IMR-90 (cell line): ENCODE measurements at regions not wholly inside any gene's neighbourhood (a gene's known extent, or its start where the extent isn't known, plus 50 kb on each side); places are given as distances from the start of the nearest gene placed in this dataset.

Experiments
- ATAC-seq: fragments of 200-7000 bp; cut with Tn5 transposase; 2 replicates; pipeline ENCODE4 v1.9.1; 2020; ENCODE audit warnings: low read depth, mild to moderate bottlenecking, moderate library complexity
- BruUV-seq: library from RNA; stranded (reverse); fragments of 400-500 nt; replicated peaks from 2 replicates; lab custom pipeline; 2021; lab: Mats Ljungman, UMichigan
- CTCF ChIA-PET: fragments of 300-600 bp; formaldehyde crosslinking; extraction: SDS; loops from one replicate; lab custom pipeline; 2021; ENCODE audit warnings: antibody characterized with exemption; lab: Yijun Ruan, JAX
- POLR2A ChIA-PET: fragments of 300-600 bp; sonication (Branson Sonifier 250); formaldehyde crosslinking; loops from one replicate; lab custom pipeline; 2022; ENCODE audit warnings: antibody characterized with exemption; ENCODE audit not compliant: unreplicated experiment; lab: Charles Lee
- DNase-seq: peaks from one replicate; pipeline ENCODE4 v3.0.0; 2013
- H2AFZ ChIP-seq: replicated peaks from 2 replicates; pipeline ENCODE3; 2013; ENCODE audit warnings: low read length, mild to moderate bottlenecking; ENCODE audit not compliant: poor library complexity
- H2AK5ac ChIP-seq: 2 replicates; pipeline ENCODE4 v1.6.1; 2013; ENCODE audit warnings: low read depth, low read length, inconsistent platforms
- H2AK9ac ChIP-seq: replicated peaks from 2 replicates; pipeline ENCODE3; 2013; ENCODE audit warnings: mild to moderate bottlenecking, low read depth, low read length, moderate library complexity; ENCODE audit not compliant: poor library complexity
- H2BK120ac ChIP-seq: 2 replicates; pipeline ENCODE4 v1.6.1; 2013; ENCODE audit warnings: low read depth, low read length, inconsistent platforms
- H2BK15ac ChIP-seq: 3 replicates; pipeline ENCODE4 v1.6.1; 2013; ENCODE audit warnings: low read depth, low read length, inconsistent platforms
- H2BK20ac ChIP-seq: 2 replicates; pipeline ENCODE4 v1.6.1; 2013; ENCODE audit warnings: low read depth, mild to moderate bottlenecking, inconsistent platforms, low read length, moderate library complexity
- H2BK5ac ChIP-seq: 2 replicates; pipeline ENCODE4 v1.6.1; 2013; ENCODE audit warnings: mild to moderate bottlenecking, low read depth, low read length, inconsistent platforms; ENCODE audit not compliant: poor library complexity, severe bottlenecking
- H3K14ac ChIP-seq: replicated peaks from 2 replicates; pipeline ENCODE4 v1.6.1; 2013; ENCODE audit warnings: low read depth, low read length, inconsistent platforms
- H3K18ac ChIP-seq: 2 replicates; pipeline ENCODE4 v1.6.1; 2013; ENCODE audit warnings: low read depth, low read length, control low read depth
- H3K23ac ChIP-seq: 2 replicates; pipeline ENCODE4 v1.6.1; 2013; ENCODE audit warnings: low read depth, low read length, inconsistent platforms
- H3K27ac ChIP-seq: 2 replicates; pipeline ENCODE4 v1.5.1; 2013; ENCODE audit warnings: mild to moderate bottlenecking, control low read depth, low read length; ENCODE audit not compliant: insufficient read depth
- H3K27me3 ChIP-seq: 2 replicates; pipeline ENCODE4 v1.6.1; 2013; ENCODE audit warnings: low read length; ENCODE audit not compliant: control insufficient read depth, insufficient read depth
- H3K36me3 ChIP-seq: 2 replicates; pipeline ENCODE4 v1.6.1; 2013; ENCODE audit warnings: low read length, mixed read lengths; ENCODE audit not compliant: control insufficient read depth, insufficient read depth
- H3K4ac ChIP-seq: 2 replicates; pipeline ENCODE4 v1.6.1; 2013; ENCODE audit warnings: low read depth, low read length, inconsistent platforms
- H3K4me1 ChIP-seq: 2 replicates; pipeline ENCODE4 v1.6.1; 2013; ENCODE audit warnings: low read length, mixed read lengths; ENCODE audit not compliant: control insufficient read depth, insufficient read depth
- H3K4me2 ChIP-seq: 2 replicates; pipeline ENCODE4 v1.6.1; 2013; ENCODE audit warnings: low read depth, mild to moderate bottlenecking, control low read depth, low read length, moderate library complexity
- H3K4me3 ChIP-seq: 2 replicates; pipeline ENCODE4 v1.5.1; 2013; ENCODE audit warnings: low read depth, mild to moderate bottlenecking, control low read depth, low read length, moderate library complexity; ENCODE audit not compliant: insufficient read depth
- H3K56ac ChIP-seq: 2 replicates; pipeline ENCODE4 v1.6.1; 2013; ENCODE audit warnings: low read length, inconsistent platforms; ENCODE audit not compliant: insufficient read depth; ENCODE audit errors: extremely low read depth
- H3K79me1 ChIP-seq, 2 experiments: 2 replicates each; pipeline ENCODE4 v1.6.1; 2013; ENCODE audit warnings: low read length in 2 of 2, inconsistent platforms in 1 of 2, low read depth in 1 of 2
- H3K9ac ChIP-seq: 2 replicates; pipeline ENCODE4 v1.6.1; 2013; ENCODE audit warnings: low read depth, low read length, control low read depth
- H3K9me1 ChIP-seq: 2 replicates; pipeline ENCODE4 v1.6.1; 2013; ENCODE audit warnings: low read length, inconsistent platforms; ENCODE audit not compliant: insufficient read depth
- H3K9me3 ChIP-seq: 2 replicates; pipeline ENCODE4 v1.6.1; 2013; ENCODE audit warnings: low read length; ENCODE audit not compliant: control insufficient read depth, insufficient read depth
- H4K20me1 ChIP-seq: 2 replicates; pipeline ENCODE4 v1.6.1; 2013; ENCODE audit warnings: low read length, inconsistent platforms; ENCODE audit not compliant: insufficient read depth
- H4K5ac ChIP-seq: 2 replicates; pipeline ENCODE4 v1.6.1; 2013; ENCODE audit warnings: mild to moderate bottlenecking, low read depth, low read length, control low read depth
- H4K8ac ChIP-seq, 2 experiments: 2 replicates each; pipeline ENCODE4 v1.6.1; 2013; ENCODE audit warnings: low read depth in 2 of 2, low read length in 2 of 2, control low read depth in 1 of 2, inconsistent platforms in 1 of 2
- H4K91ac ChIP-seq: 2 replicates; pipeline ENCODE4 v1.6.1; 2013; ENCODE audit warnings: low read depth, low read length, inconsistent platforms; ENCODE audit not compliant: insufficient read depth
- BHLHE40 ChIP-seq: fragments of 150-350 bp; IDR thresholded peaks from 2 replicates; pipeline ENCODE4 v1.6.1; 2016; ENCODE audit warnings: mild to moderate bottlenecking, low read depth, low read length
- CEBPB ChIP-seq: IDR thresholded peaks from 2 replicates; pipeline ENCODE4 v1.6.1; 2012; ENCODE audit warnings: low read depth, low read length, improper control_type of control experiment
- CHD1 ChIP-seq: IDR thresholded peaks from 2 replicates; pipeline ENCODE4 v1.6.1; 2012; ENCODE audit warnings: low read depth, low read length, improper control_type of control experiment
- CTCF ChIP-seq: conservative IDR thresholded peaks from 2 replicates; pipeline ENCODE4 v1.5.1; 2012; ENCODE audit warnings: mild to moderate bottlenecking, low read depth, low read length, improper control_type of control experiment
- MAFK ChIP-seq: IDR thresholded peaks from 2 replicates; pipeline ENCODE4 v1.6.1; 2012; ENCODE audit warnings: low read depth, low read length, improper control_type of control experiment
- MAZ ChIP-seq: IDR thresholded peaks from 2 replicates; pipeline ENCODE4 v1.6.1; 2012; ENCODE audit warnings: low read depth, mild to moderate bottlenecking, low read length, improper control_type of control experiment, moderate library complexity, borderline replicate concordance
- RAD21 ChIP-seq: IDR thresholded peaks from 2 replicates; pipeline ENCODE4 v1.6.1; 2012; ENCODE audit warnings: low read length, improper control_type of control experiment
- RCOR1 ChIP-seq: IDR thresholded peaks from 2 replicates; pipeline ENCODE4 v1.6.1; 2012; ENCODE audit warnings: mild to moderate bottlenecking, low read length, improper control_type of control experiment; ENCODE audit not compliant: insufficient replicate concordance
- RFX5 ChIP-seq: IDR thresholded peaks from 2 replicates; pipeline ENCODE4 v1.8.0; 2012; ENCODE audit warnings: low read depth, mild to moderate bottlenecking, low read length, moderate library complexity
- SMC3 ChIP-seq: fragments of 150-350 bp; IDR thresholded peaks from 2 replicates; pipeline ENCODE4 v1.6.1; 2016; ENCODE audit warnings: low read depth, mild to moderate bottlenecking, antibody characterized with exemption, low read length, moderate library complexity
- USF2 ChIP-seq: fragments of 150-350 bp; IDR thresholded peaks from 2 replicates; pipeline ENCODE4 v1.6.1; 2017; ENCODE audit warnings: mild to moderate bottlenecking, antibody characterized with exemption, low read length, low read depth
- WGBS, 2 experiments: methylation state at CpG; one replicate each; pipeline versions ENCODE4 v1.1.5 to v1.1.7; 2013; ENCODE audit warnings: missing lambda C conversion rate in 2 of 2; ENCODE audit not compliant: insufficient read length in 1 of 2; ENCODE audit errors: extremely low coverage in 2 of 2; 5-methylcytosine and 5-hydroxymethylcytosine counted together
- dilution Hi-C: fragments of 300-500 bp; cut with HindIII; formaldehyde crosslinking; loops from one replicate; pipeline ENCODE4 v1.14.3; 2018; ENCODE audit warnings: low sequenced_read_pairs; ENCODE audit not compliant: unreplicated experiment
- in situ Hi-C: fragments of 300-500 bp; cut with MboI; formaldehyde crosslinking; loops from 3 replicates; pipeline ENCODE4 v1.14.3; 2019; ENCODE audit warnings: low sequenced_read_pairs, inconsistent platforms, mixed read lengths
- intact Hi-C: fragments of 100-400 bp; cut with micrococcal nuclease; formaldehyde crosslinking; loops from 2 replicates; pipeline ENCODE4 v1.10.0; 2022

- H3K14ac ChIP-seq: no peak overlapping the region
- H4K20me1 ChIP-seq: no peaks in the 10 kb centered on the region
- no peak overlapping the region for H3K27ac ChIP-seq
- in situ Hi-C loops (no loop called here), dilution Hi-C loops (no loop called here), intact Hi-C loops (no loop called here)
- no peaks in the 10 kb centered on the region for H3K36me3 ChIP-seq
- H4K91ac ChIP-seq: no peak overlapping the region
- no peak overlapping the region for H2AK9ac ChIP-seq
- ATAC-seq: no peak
- no peak overlapping the region for H3K56ac ChIP-seq
- H3K23ac ChIP-seq: no peak overlapping the region
- no peak overlapping the region for H3K9ac ChIP-seq
- H3K4me1 ChIP-seq: no peaks in the 10 kb centered on the region
- H2BK20ac ChIP-seq: no peak overlapping the region
- H2BK5ac ChIP-seq: no peak overlapping the region
- no peak overlapping the region for H2BK15ac ChIP-seq
- POLR2A ChIA-PET: no interaction called here
- H3K4ac ChIP-seq: no peak overlapping the region
- H4K8ac ChIP-seq: no peak overlapping the region
- WGBS, 2 experiments: 20% methylated on average over 1 of the region's 14 CpGs; no CpG with 5 or more reads in 1 of the 2 experiments
- CTCF ChIA-PET: no interaction called here
- no peak overlapping the region for H2BK120ac ChIP-seq
- no peak overlapping the region for H3K18ac ChIP-seq
- DNase-seq: no peak
- no peaks in the 10 kb centered on the region for H3K79me1 ChIP-seq
- no peak overlapping the region for H4K5ac ChIP-seq
- no peak overlapping the region for H3K4me2 ChIP-seq
- no peaks in the 10 kb centered on the region for H3K9me3 ChIP-seq
- H2AFZ ChIP-seq: no peak overlapping the region
- H3K27me3 ChIP-seq: no peaks in the 10 kb centered on the region; the same call in 1 of the 2 replicates
- BruUV-seq: no TSS peak
- H3K9me1 ChIP-seq: no peaks in the 10 kb centered on the region
- no peak overlapping the region for H2AK5ac ChIP-seq
- no peak overlapping the region for H3K4me3 ChIP-seq
- TF ChIP-seq BHLHE40 (no peak), USF2 (no peak), MAFK (no peak), CEBPB (no peak), SMC3 (no peak), CTCF (no peak), RCOR1 (no peak), MAZ (no peak), RAD21 (no peak), CHD1 (no peak), RFX5 (no peak)
Observed at GRCh38 chr2:129891341-129892320, 87.8 kb upstream of the RAB6C start.
